Epithelial cell of esophagus (primary cell): ENCODE measurements at regions not wholly inside any gene's neighbourhood (a gene's known extent, or its start where the extent isn't known, plus 50 kb on each side); places are given as distances from the start of the nearest gene placed in this dataset.
A peak's percentile ranks its signal among the peaks of the same experiment; 100 is the strongest.

Source experiments
- DNase-seq: peaks from one replicate; pipeline ENCODE4 v3.0.0; 2010; ENCODE audit warnings: low read depth
- H3K4me3 ChIP-seq: 2 replicates; pipeline ENCODE4 v1.5.1; 2011; ENCODE audit warnings: mild to moderate bottlenecking, low read length, control low read depth
- CTCF ChIP-seq: IDR thresholded peaks from 2 replicates; pipeline ENCODE4 v1.5.1; 2011; ENCODE audit warnings: low read depth, mild to moderate bottlenecking, low read length, control low read depth, inconsistent platforms; ENCODE audit not compliant: insufficient read depth; ENCODE audit errors: missing control alignments

- no peak overlapping the region for H3K4me3 ChIP-seq
- DNase-seq, result no peak
- no peak for TF ChIP-seq CTCF
Observed at GRCh38 chr16:73183611-73184092, 135.7 kb upstream of the ZFHX3 start.

- TF ChIP-seq CTCF, result no peak
- no peak overlapping the region for H3K4me3 ChIP-seq
- no peak for DNase-seq
Observed at GRCh38 chr16:73179705-73180331, 131.9 kb upstream of the ZFHX3 start.

GRCh38 chr16:73177729-73178295 is 129.9 kb upstream of the ZFHX3 start:
- no peak overlapping the region for H3K4me3 ChIP-seq
- no peak for TF ChIP-seq CTCF
- DNase-seq, result no peak

GRCh38 chr16:73176577-73177013 is 128.7 kb upstream of the ZFHX3 start:
- peak; percentile 52 for TF ChIP-seq CTCF
- H3K4me3 ChIP-seq, result no peak overlapping the region
- DNase-seq, result peak; percentile 94

GRCh38 chr16:73172973-73173709 is 125.2 kb upstream of the ZFHX3 start:
- DNase-seq, result no peak
- no peak for TF ChIP-seq CTCF
- H3K4me3 ChIP-seq, result no peak overlapping the region

GRCh38 chr16:73172241-73172972 is 124.5 kb upstream of the ZFHX3 start:
- TF ChIP-seq CTCF, result peak; percentile 47
- DNase-seq, result peak; percentile 43
- H3K4me3 ChIP-seq, result no peak overlapping the region
